ENCODE measurements at regions not wholly inside any gene's neighbourhood (a gene's known extent, or its start where the extent isn't known, plus 50 kb on each side); places are given as distances from the start of the nearest gene placed in this dataset.

GRCh38 chr3:62986061-62986460 lies 110.8 kb upstream of the CADPS start:
- Histone ChIP-seq H3K36me3 (no peaks in the 10 kb centered on the region), H3K27ac (no peak overlapping the region), H3K9me3 (no peaks in the 10 kb centered on the region), H3K27me3 (no peaks in the 10 kb centered on the region), H3K4me1 (no peaks in the 10 kb centered on the region), H3K4me3 (no peak overlapping the region)
- DNase-seq: no peak
- 57 to 84% methylated on average over 1 of the region's 1 CpG for WGBS, 2 donors
- intact Hi-C loops (cut with DNase I): no loop called here
- no peak for TF ChIP-seq EP300 (IDR thresholded peaks at IDR 0.05)
- no peak for TF ChIP-seq POLR2AphosphoS5 (IDR thresholded peaks at IDR 0.05)
- TF ChIP-seq, protein P1, sequence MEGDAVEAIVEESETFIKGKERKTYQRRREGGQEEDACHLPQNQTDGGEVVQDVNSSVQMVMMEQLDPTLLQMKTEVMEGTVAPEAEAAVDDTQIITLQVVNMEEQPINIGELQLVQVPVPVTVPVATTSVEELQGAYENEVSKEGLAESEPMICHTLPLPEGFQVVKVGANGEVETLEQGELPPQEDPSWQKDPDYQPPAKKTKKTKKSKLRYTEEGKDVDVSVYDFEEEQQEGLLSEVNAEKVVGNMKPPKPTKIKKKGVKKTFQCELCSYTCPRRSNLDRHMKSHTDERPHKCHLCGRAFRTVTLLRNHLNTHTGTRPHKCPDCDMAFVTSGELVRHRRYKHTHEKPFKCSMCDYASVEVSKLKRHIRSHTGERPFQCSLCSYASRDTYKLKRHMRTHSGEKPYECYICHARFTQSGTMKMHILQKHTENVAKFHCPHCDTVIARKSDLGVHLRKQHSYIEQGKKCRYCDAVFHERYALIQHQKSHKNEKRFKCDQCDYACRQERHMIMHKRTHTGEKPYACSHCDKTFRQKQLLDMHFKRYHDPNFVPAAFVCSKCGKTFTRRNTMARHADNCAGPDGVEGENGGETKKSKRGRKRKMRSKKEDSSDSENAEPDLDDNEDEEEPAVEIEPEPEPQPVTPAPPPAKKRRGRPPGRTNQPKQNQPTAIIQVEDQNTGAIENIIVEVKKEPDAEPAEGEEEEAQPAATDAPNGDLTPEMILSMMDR (IDR thresholded peaks at IDR 0.05): no peak
- no peak for TF ChIP-seq POLR2A (IDR thresholded peaks at IDR 0.05)

DNA sequence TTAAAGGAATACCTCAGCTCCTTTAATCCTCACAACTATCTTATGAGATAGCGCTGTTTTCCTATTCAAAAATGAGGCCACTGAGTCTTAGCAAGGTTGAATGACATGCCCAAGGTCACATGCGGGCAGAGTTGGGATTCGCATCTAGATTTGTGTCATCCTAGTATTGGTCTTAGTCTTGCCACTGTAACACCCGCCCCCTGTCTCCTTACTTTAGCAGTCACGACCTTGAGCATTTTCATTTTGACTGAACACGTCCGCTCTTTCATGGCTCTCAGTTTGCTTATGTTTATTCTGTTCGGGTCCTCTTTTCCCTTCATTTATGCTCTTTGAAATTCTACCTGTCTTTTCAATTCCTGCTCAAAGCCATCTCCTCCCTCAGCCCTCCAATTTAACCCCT lies 112.5 kb upstream of the CADPS start:
- TF ChIP-seq EP300 (IDR thresholded peaks at IDR 0.05) (no peak), POLR2AphosphoS5 (IDR thresholded peaks at IDR 0.05) (no peak), POLR2A (IDR thresholded peaks at IDR 0.05) (no peak)
- TF ChIP-seq, protein P1 (IDR thresholded peaks at IDR 0.05): no peak
- no peaks in the 10 kb centered on the region for H3K4me1 ChIP-seq
- DNase-seq: no peak
- 79 to 91% methylated on average over 8 of the region's 8 CpGs for WGBS, 2 donors
- no peak overlapping the region for H3K4me3 ChIP-seq
- H3K27me3 ChIP-seq: no peaks in the 10 kb centered on the region
- no peaks in the 10 kb centered on the region for H3K36me3 ChIP-seq
- intact Hi-C loops (cut with DNase I): no loop called here
- H3K9me3 ChIP-seq: no peaks in the 10 kb centered on the region
- no peak overlapping the region for H3K27ac ChIP-seq

- 82 to 91% methylated on average over 4 of the region's 4 CpGs for WGBS, 2 donors
- no peak for TF ChIP-seq POLR2AphosphoS5 (IDR thresholded peaks at IDR 0.05)
- TF ChIP-seq, protein P1 (IDR thresholded peaks at IDR 0.05): no peak
- no peak for TF ChIP-seq POLR2A (IDR thresholded peaks at IDR 0.05)
- TF ChIP-seq EP300 (IDR thresholded peaks at IDR 0.05): no peak
- intact Hi-C loops (cut with DNase I): no loop called here
- no peak for DNase-seq
- Histone ChIP-seq H3K27ac (no peak overlapping the region), H3K4me1 (no peaks in the 10 kb centered on the region), H3K4me3 (no peak overlapping the region), H3K9me3 (no peaks in the 10 kb centered on the region), H3K36me3 (no peaks in the 10 kb centered on the region), H3K27me3 (no peaks in the 10 kb centered on the region)
These were observed 115.6 kb upstream of the CADPS start for GRCh38 chr3:62990704-62991413.

DNA sequence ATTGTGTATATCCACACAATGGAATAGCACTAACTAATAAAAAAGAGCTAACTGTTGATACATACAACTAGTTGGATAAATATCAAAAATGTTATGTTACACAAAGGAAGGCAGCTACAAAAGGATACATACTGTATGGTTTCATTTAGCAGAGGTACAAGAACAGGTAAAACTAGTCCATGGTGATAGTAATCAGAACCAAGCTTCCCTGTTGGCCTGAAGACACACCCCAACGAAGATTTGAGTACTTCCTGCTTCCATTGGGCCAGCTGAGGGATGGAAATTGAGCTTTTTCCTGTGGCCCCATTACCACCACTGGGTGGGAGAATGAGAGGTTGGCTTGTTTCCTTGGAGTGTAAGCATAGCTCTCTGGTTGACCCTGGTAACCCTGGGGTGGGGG lies 117.3 kb upstream of the CADPS start:
- DNase-seq: no peak

More for the DNA sequence above, 117.3 kb upstream of the CADPS start:
- no peak for TF ChIP-seq EP300 (IDR thresholded peaks at IDR 0.05)
- TF ChIP-seq POLR2AphosphoS5 (IDR thresholded peaks at IDR 0.05): no peak
- TF ChIP-seq POLR2A (IDR thresholded peaks at IDR 0.05): no peak
- TF ChIP-seq, protein P1 (IDR thresholded peaks at IDR 0.05): no peak
- Histone ChIP-seq H3K4me1 (no peaks in the 10 kb centered on the region), H3K9me3 (no peaks in the 10 kb centered on the region), H3K36me3 (no peaks in the 10 kb centered on the region), H3K4me3 (no peak overlapping the region), H3K27me3 (no peaks in the 10 kb centered on the region), H3K27ac (no peak overlapping the region)
- intact Hi-C loops (cut with DNase I): no loop called here
- 19 to 59% methylated on average over 1 of the region's 1 CpG for WGBS, 2 donors

Data from sigmoid colon (tissue), 6 donors.